Jurkat, Clone E6-1 (cell line): ENCODE measurements at regions not wholly inside any gene's neighbourhood (a gene's known extent, or its start where the extent isn't known, plus 50 kb on each side); places are given as distances from the start of the nearest gene placed in this dataset.
"Not testable (repeated sequence)": the region's sequence is repeated elsewhere in the genome, so short reads cannot be mapped to it uniquely, and the experiment has no call there.

Experiments
- DNase-seq: peaks from one replicate; pipeline ENCODE4 v3.0.0-alpha.2; 2011; ENCODE audit warnings: low read depth, low spot score
- H3K4me3 ChIP-seq: 2 replicates; pipeline ENCODE4 v1.5.1; 2011; ENCODE audit warnings: mild to moderate bottlenecking, low read length, control low read depth, moderate library complexity

- no peak overlapping the region for H3K4me3 ChIP-seq
- no peak for DNase-seq
Measured at GRCh38 chr7:67901808-67902480, 905.3 kb downstream of the TYW1 start.

GRCh38 chr7:67907792-67908191 is 911.2 kb downstream of the TYW1 start:
- no peak for DNase-seq
- no peak overlapping the region for H3K4me3 ChIP-seq

- no peak overlapping the region for H3K4me3 ChIP-seq
Measured at GRCh38 chr7:67912437-67912836, 915.8 kb downstream of the TYW1 start.

DNA sequence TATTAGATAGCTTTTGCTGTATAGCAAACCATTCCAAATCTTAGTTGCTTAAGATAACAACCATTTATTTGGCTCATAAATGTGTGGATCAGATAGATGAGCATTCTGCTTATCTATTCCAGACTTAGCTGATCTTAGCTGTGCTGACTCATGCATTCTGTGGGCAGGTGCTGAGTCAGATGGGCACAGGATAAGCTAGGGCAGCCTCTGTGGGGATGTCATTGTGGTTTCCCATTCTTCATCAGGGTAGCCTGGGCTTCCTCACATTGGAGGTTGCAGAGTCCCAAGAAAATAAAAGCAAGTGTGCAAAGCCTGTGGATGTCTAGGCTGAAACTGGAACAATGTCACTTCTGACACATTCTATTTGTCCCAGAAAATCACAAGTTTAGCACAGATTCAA is 917.0 kb downstream of the TYW1 start:
- H3K4me3 ChIP-seq, result no peak overlapping the region
- no peak for DNase-seq

More at GRCh38 chr7:67912437-67912836, 915.8 kb downstream of the TYW1 start:
- no peak for DNase-seq

- H3K4me3 ChIP-seq, DNase-seq: not testable (repeated sequence)
Measured at GRCh38 chr7:67916111-67916510, 919.5 kb downstream of the TYW1 start.

- no peak overlapping the region for H3K4me3 ChIP-seq
- no peak for DNase-seq
Measured at GRCh38 chr7:67916571-67917436, 920.2 kb downstream of the TYW1 start.

- H3K4me3 ChIP-seq, result no peak overlapping the region
Measured at GRCh38 chr7:67917437-67917755, 920.8 kb downstream of the TYW1 start.

DNA sequence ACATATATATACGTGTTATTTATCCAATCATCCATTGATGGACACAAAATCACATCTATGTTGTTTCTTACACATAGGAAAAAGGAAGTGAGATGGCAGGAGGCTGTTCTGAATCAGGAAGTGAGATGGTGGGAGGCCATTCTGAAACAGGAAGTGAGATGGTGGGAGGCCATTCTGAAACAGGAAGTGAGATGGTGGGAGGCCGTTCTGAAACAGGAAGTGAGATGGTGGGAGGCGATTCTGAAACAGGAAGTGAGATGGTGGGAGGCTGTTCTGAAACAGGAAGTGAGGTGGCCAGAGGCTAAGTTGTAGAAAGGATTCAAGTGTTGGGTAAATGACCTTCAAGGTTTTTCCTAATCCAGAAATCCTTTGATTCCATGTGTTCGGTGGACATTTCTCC is 921.5 kb downstream of the TYW1 start:
- H3K4me3 ChIP-seq, result no peak overlapping the region
- peak; percentile 9 for DNase-seq

More at GRCh38 chr7:67917437-67917755, 920.8 kb downstream of the TYW1 start:
- DNase-seq, result no peak

DNA sequence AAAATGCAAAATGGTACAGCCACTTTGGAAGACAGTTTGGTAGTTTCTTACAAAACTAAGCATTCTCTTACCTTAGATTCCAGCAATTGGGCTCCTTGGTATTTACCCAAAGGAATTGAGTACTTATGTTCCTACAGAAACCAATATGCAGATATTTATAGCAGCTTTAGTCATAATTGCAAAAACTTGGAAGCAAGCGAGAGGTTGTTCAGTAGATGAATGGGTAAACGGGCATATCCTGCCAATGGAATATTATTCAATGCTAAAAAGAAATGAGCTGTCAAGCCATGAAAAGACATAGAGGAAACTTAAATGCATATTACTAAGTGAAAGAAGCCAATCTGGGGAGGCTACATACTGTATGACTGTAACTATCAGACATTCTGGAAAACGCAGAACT is 926.7 kb downstream of the TYW1 start:
- DNase-seq, result no peak
- H3K4me3 ChIP-seq, result no peak overlapping the region

DNA sequence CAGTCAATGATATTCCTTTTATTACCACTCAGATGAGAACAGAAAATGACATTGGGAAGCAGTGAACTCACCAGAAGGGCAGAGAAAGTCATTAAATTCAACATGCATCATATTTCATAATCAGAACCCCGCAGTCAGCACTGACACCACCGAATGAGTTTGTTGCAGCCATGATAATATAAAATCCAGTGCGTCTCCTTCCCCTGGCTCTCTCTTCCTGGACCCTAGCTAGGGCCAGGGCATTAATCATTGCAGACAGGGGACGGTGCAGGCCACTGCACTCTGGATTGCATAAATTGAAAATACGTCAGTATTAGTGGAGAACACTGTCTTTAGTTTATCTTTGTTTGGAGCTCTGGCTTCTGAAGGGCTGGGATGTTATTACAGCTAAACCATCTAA is 931.5 kb downstream of the TYW1 start:
- H3K4me3 ChIP-seq, result no peak overlapping the region
- DNase-seq, result no peak

- not testable (repeated sequence) for DNase-seq, H3K4me3 ChIP-seq
Measured at GRCh38 chr7:67936447-67936846, 939.8 kb downstream of the TYW1 start.

DNA sequence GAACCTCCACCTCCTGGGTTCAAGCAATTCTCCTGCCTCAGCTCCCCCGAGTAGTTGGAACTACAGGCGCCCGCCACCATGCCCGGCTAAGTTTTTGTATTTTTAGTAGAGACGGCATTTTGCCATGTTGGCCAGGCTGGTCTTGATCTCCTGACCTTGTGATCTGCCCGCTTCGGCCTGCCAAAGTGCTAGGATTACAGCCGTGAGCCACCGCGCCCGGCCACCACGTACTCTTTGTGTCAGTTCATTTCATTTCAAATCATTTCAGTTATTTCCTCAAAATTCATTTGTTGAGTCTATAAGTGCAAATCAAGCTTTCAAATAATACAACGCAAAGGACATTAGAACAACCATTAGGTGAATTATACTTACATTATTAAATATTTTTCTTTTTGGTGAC is 943.8 kb downstream of the TYW1 start:
- no peak for DNase-seq

GRCh38 chr7:67947191-67947590 is 950.6 kb downstream of the TYW1 start:
- no peak for DNase-seq
- H3K4me3 ChIP-seq, result no peak overlapping the region

More for the DNA sequence above, 943.8 kb downstream of the TYW1 start:
- no peak overlapping the region for H3K4me3 ChIP-seq

DNA sequence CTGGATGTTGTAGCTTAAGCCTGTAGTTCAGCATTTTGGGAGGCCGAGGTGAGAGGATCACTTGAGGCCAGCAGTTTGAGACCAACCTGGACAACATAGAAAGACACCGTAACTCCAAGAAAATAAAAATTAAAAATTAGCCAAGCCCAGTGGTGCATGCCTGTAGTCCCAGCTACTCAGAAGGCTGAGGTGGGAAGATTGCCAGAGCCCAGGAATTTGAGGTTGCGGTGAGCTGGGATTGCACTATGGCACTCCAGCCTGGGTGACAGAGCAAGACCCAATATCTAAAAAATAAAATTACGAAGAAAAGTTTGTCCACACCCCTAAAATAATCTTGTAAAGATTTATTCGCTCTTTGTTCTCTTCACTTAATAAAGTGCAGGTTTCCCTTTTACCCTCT is 951.0 kb downstream of the TYW1 start:
- H3K4me3 ChIP-seq, result no peak overlapping the region
- DNase-seq, result no peak

- H3K4me3 ChIP-seq, result no peak overlapping the region
- no peak for DNase-seq
Measured at GRCh38 chr7:67950321-67951083, 953.9 kb downstream of the TYW1 start.

DNA sequence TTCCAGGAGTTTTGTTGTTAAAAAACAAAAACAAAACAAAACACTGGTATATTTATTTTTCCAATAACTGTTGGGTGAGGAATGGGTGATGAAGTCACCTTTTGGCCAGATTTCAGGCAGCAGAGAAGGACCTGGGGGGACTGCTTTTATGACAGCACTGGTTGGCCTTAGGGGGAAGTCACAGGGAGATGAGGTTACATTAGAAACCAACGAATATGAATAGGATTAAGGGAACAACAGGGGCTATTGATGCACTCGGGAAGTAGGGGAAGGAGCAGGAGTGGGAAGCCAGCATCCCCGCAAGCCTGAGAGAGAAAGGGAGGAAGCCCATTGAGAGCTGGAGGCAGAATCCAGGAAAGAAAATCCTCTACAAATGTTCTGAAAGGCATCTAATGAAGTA is 958.4 kb downstream of the TYW1 start:
- no peak for DNase-seq
- H3K4me3 ChIP-seq, result no peak overlapping the region

DNA sequence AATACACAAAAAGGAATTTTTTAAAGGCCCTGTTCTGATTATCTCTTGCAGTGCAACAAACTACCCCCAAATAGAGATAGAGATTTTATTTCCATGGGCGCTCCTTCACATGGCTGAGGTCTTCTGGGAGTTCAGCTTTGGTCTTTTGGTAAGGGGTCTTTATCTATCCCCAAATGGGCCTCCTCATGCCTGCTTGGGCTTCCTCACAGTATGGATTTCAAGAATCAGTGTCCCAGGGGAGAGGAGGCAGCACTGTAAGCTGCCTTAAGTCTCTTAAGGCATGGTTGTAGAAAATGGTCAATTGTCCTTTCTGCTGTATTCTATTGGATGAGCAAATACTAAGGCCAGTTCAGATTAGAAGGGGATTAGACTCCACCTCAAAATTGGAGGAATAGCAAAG is 966.2 kb downstream of the TYW1 start:
- DNase-seq, result no peak
- H3K4me3 ChIP-seq, result no peak overlapping the region

- DNase-seq, result no peak
- H3K4me3 ChIP-seq, result no peak overlapping the region
Measured at GRCh38 chr7:67976490-67976889, 979.9 kb downstream of the TYW1 start.

GRCh38 chr7:67983486-67983885 is 986.9 kb downstream of the TYW1 start:
- H3K4me3 ChIP-seq, result no peak overlapping the region
- DNase-seq, result no peak

GRCh38 chr7:67984326-67984725 is 987.7 kb downstream of the TYW1 start:
- no peak for DNase-seq
- no peak overlapping the region for H3K4me3 ChIP-seq
